GM13976 (cell line): ENCODE measurements at regions not wholly inside any gene's neighbourhood (a gene's known extent, or its start where the extent isn't known, plus 50 kb on each side); places are given as distances from the start of the nearest gene placed in this dataset.

Experiments
- DNase-seq: peaks from one replicate; pipeline ENCODE4 v3.0.0; 2012; ENCODE audit warnings: low spot score
- in situ Hi-C: fragments of 300-500 bp; cut with MboI; formaldehyde crosslinking; loops from one replicate; pipeline ENCODE4 v1.12.0; 2022; ENCODE audit warnings: low sequenced_read_pairs, mixed read lengths, inconsistent platforms; ENCODE audit not compliant: unreplicated experiment
- TF ChIP-seq, protein P1 (sequence below): IDR thresholded peaks from 2 replicates; pipeline ENCODE4 v1.5.1; 2012; ENCODE audit warnings: borderline replicate concordance, mild to moderate bottlenecking; ENCODE audit not compliant: insufficient read depth; ENCODE audit errors: extremely low read depth, missing control alignments, control extremely low read depth

GRCh38 chr2:5894355-5894754 lies 202.2 kb downstream of the SOX11 start:
- TF ChIP-seq, protein P1, sequence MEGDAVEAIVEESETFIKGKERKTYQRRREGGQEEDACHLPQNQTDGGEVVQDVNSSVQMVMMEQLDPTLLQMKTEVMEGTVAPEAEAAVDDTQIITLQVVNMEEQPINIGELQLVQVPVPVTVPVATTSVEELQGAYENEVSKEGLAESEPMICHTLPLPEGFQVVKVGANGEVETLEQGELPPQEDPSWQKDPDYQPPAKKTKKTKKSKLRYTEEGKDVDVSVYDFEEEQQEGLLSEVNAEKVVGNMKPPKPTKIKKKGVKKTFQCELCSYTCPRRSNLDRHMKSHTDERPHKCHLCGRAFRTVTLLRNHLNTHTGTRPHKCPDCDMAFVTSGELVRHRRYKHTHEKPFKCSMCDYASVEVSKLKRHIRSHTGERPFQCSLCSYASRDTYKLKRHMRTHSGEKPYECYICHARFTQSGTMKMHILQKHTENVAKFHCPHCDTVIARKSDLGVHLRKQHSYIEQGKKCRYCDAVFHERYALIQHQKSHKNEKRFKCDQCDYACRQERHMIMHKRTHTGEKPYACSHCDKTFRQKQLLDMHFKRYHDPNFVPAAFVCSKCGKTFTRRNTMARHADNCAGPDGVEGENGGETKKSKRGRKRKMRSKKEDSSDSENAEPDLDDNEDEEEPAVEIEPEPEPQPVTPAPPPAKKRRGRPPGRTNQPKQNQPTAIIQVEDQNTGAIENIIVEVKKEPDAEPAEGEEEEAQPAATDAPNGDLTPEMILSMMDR, result no peak
- DNase-seq, result no peak
- in situ Hi-C loops, result no loop called here

GRCh38 chr2:5895284-5895683 lies 203.1 kb downstream of the SOX11 start:
- DNase-seq, result no peak
- in situ Hi-C loops, result no loop called here

GRCh38 chr2:5897249-5897648 lies 205.1 kb downstream of the SOX11 start:
- no peak for DNase-seq
- in situ Hi-C loops, result no loop called here
- TF ChIP-seq, protein P1, result no peak

More at GRCh38 chr2:5895284-5895683, 203.1 kb downstream of the SOX11 start:
- TF ChIP-seq, protein P1, result no peak

- DNase-seq, result no peak
- TF ChIP-seq, protein P1, result no peak
- in situ Hi-C loops, result no loop called here
These were observed 206.5 kb downstream of the SOX11 start for GRCh38 chr2:5898667-5899066.

- TF ChIP-seq, protein P1, result no peak
- in situ Hi-C loops, result no loop called here
- no peak for DNase-seq
These were observed 213.5 kb downstream of the SOX11 start for GRCh38 chr2:5905661-5906060.

DNA sequence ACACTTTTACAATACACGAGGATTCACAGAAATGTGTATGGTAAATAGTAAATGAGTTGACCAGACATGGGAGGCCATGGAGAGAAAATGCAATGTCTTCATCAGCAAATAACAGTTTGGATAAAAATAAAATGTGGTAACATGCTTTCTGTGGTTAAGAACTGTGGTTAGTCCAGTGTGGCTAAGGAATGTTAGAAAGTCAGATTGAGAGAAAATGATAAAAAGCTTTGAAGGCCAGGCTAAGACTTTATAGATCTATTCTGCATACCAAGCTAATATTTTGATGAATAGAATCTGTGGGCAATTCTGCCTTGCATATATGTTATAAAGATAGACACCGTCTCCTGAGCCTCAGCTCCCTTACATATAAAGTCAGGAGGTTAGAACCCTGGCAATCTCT lies 215.9 kb downstream of the SOX11 start:
- in situ Hi-C loops, result no loop called here
- TF ChIP-seq, protein P1, result no peak
- DNase-seq, result no peak

DNA sequence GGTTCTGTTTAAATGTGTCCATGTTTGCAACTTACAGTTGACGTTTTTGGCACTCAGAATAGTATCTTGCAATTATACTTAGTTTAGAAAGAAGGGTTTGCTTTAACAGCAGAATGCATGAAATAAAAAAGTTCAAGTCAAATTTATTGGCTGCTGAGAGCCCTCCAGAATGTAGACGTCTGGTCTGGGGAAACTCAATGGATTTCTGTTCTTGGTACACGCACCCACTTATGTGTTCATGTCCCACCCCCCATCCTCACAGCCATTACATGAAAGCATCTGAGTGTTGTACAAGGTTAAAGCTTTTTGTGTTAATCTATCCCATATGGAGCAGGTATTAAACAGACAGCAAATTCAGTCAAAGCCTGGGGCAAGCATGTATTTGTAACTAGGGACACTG lies 219.5 kb downstream of the SOX11 start:
- TF ChIP-seq, protein P1, result no peak
- DNase-seq, result no peak
- in situ Hi-C loops, result no loop called here
